Activated CD8-positive, alpha-beta memory T cell treated with anti-CD3 and anti-CD28 coated beads for 48 hours (primary cell): ENCODE measurements at regions not wholly inside any gene's neighbourhood (a gene's known extent, or its start where the extent isn't known, plus 50 kb on each side); places are given as distances from the start of the nearest gene placed in this dataset.

Experiments
- DNase-seq, 3 experiments: peaks; one replicate each; pipeline ENCODE4 v3.0.0-alpha.2; 2020; ENCODE audit warnings: low read depth in 2 of 3, low spot score in 2 of 3

GRCh38 chr4:89371614-89372013 is 64.0 kb upstream of the GPRIN3 start:
- no peak for DNase-seq

- DNase-seq: no peak
Observed at GRCh38 chr4:89369581-89369980, 62.0 kb upstream of the GPRIN3 start.

- DNase-seq: no peak
Observed at GRCh38 chr4:89368861-89369260, 61.3 kb upstream of the GPRIN3 start.

- no peak for DNase-seq
Observed at GRCh38 chr4:89365776-89366175, 58.2 kb upstream of the GPRIN3 start.

- DNase-seq: no peak
Observed at GRCh38 chr4:89365375-89365774, 57.8 kb upstream of the GPRIN3 start.

GRCh38 chr4:89364541-89364940 is 56.9 kb upstream of the GPRIN3 start:
- no peak for DNase-seq

GRCh38 chr4:89363786-89364185 is 56.2 kb upstream of the GPRIN3 start:
- DNase-seq: no peak

- DNase-seq: no peak
Observed at GRCh38 chr4:89358935-89359638, 51.5 kb upstream of the GPRIN3 start.

GRCh38 chr4:89357787-89358186 is 50.2 kb upstream of the GPRIN3 start:
- DNase-seq: no peak
